Fibroblast of skin of left quadriceps (primary cell): ENCODE measurements at regions not wholly inside any gene's neighbourhood (a gene's known extent, or its start where the extent isn't known, plus 50 kb on each side); places are given as distances from the start of the nearest gene placed in this dataset.

ENCODE experiments used
- DNase-seq, 2 experiments: peaks; one replicate each; pipeline ENCODE4 v3.0.0-alpha.2; 2013; ENCODE audit warnings: low read depth in 2 of 2

- no peak for DNase-seq
Measured at GRCh38 chr6:147859071-147859470, 350.6 kb downstream of the SAMD5 start.

DNA sequence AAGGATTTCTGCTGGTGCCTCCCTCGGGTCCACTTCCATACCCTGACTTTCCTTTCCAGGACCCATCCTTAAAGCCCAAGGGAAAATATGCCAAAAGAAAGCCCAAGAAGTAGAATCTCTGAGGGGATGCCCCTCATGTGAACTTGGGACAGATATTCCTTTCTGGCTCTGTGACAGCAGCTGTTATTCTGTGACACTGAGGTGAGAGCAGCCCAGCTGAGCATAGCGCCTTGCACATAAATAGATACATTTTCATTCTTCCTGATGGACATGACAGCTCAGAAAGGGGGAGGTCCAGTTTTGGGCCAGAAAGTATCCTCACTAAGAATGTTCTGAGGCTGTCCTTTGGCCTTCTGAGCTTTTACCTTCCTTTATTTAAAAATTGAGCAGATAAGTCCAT is 353.2 kb downstream of the SAMD5 start:
- DNase-seq = no peak

DNA sequence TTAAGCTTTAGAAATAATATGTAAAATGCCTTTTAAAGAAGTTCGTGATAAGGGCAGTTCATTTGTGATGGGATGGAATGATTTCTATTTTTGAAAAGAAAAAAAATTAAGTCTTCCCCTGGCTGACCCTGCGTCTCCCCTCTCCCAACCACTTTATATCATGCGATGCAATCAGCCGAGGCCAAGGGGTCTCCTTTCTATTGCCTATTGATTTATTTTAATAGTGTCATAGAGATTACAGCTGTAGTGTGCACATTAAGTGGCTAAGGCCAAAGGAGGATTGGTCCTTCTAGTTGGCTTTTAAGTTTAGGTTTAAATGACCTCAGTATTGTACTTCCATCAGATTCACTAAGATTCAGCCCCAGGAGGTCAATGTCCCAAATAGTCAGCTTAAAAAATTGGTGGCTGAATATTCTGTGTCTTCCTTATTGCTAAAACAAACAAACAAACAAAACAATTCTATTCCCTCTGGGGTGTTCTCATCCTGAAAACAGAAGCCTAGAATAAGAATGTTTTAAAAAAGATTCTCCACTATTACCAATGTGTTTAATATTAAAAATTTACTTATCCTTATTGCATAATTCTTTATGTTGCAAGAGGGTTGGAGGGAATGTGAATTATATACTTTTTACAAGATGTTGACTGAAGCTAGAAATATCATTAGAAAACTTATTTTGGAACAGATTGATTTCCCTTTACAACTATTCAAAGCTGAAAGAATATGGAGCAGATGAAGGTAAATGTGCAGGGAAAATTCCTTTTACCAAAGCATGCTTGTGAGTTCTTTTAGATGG is 359.1 kb downstream of the SAMD5 start:
- DNase-seq = no peak

DNA sequence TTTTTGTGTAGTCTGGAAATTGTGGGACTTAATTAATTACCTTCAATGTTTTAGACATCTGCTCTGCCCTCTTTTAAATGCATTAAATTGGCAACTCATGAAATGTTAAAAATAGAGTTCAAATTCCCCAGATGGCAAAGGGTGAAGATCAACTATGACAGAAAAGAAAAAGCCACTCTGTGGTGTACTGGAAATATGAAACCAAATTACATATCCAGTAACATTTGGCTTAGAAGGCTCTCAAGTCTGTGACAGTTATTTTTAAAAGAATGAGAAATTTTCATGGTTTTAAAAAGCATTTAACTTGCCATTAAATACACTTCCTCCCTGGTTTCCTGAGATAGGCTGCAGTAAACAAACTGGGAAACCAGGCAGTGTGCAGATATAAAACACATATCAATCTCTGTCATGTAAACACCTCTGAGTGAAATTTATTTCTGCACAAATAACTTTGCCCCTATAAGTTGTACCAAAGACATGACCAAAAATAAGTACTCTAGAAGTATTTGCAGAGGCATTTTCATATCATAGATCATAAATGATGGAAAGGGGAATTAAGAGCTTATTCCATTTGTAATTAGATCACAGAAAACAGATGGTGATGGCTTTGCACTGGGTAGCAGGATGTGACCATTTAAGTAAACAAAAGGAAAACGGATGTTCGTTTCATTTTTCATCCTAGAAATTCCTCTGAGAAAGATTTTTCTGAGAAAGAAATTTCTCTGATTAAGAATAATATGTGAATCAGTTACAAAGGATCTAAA is 360.1 kb downstream of the SAMD5 start:
- no peak for DNase-seq

DNA sequence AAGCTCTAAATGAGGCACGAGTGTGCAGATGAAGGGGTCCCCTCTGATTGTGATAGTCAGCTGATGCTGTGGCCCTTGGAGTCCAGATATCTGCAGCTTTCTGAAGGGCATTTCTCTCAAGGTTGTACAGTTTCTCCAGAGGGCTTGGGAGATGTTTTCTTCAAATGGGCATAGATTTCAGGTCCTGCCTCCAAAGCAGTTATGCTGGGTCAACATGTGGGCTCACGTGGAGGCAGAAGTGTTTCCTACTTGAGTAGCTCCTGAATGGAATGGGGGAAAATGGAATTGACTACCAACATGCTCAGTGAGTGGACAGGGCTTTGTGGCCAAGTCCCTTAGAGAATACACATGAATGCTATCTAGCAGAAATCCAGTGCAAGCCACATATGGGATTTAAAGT is 360.7 kb downstream of the SAMD5 start:
- no peak for DNase-seq

- no peak for DNase-seq
Measured at GRCh38 chr6:147869869-147870268, 361.4 kb downstream of the SAMD5 start.

DNA sequence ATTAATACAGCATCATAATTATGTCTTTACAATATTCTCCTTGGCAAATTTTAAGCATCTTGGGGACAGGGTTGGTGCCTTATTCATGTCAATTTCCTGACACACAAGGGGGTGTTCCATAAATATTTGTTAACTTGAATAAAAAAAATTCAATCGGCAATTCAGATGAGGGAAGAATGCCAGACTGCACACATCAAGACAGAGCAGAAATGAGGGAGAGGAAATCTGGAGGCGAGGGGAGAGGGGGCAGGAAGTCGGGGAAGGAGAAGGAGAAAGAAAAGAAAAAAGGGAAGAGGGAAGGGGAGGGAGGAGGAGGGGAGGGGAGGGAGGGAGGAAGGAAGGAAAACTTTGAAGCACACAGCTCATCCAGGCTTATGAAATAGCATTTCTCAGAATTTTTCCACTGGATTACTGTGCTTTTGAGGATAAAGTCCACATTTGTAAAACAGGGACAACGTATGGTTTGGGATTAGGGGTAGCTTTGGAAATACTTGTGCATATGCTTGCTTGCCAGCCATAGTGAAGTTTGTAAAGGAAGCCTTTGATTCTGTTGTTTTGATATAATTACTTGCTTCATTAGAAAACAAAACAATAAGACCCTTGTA is 362.1 kb downstream of the SAMD5 start:
- DNase-seq = no peak

GRCh38 chr6:147872002-147872401 is 363.5 kb downstream of the SAMD5 start:
- no peak for DNase-seq

GRCh38 chr6:147873816-147874215 is 365.3 kb downstream of the SAMD5 start:
- peak; percentile 39 to 41 for DNase-seq

GRCh38 chr6:147874322-147874721 is 365.8 kb downstream of the SAMD5 start:
- DNase-seq = no peak

DNA sequence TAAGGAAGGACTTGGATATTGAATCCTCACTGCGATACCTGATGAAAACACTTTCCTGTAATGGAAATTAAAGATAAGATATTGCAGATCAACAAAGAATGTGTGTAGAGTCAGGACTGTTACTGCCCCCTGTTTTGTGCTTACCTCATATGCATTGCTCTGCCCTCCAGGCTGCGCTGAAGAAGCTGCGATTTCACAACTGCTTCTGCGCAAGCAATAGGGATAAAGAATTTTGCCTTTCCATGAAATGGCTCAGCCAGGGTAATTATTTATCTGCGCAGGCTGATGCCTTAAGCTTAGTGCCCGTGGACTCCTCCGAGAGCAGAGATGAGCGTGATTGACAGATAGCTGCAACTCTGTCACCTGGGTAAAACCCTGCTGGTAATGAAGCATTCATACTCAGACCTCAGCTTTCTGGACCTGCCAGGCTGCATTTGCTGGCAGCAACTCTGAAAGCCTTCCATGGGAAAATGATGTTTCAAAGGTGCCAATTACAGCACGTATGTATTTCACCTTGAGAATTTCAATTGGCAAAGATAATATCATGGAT is 370.6 kb downstream of the SAMD5 start:
- no peak for DNase-seq

DNA sequence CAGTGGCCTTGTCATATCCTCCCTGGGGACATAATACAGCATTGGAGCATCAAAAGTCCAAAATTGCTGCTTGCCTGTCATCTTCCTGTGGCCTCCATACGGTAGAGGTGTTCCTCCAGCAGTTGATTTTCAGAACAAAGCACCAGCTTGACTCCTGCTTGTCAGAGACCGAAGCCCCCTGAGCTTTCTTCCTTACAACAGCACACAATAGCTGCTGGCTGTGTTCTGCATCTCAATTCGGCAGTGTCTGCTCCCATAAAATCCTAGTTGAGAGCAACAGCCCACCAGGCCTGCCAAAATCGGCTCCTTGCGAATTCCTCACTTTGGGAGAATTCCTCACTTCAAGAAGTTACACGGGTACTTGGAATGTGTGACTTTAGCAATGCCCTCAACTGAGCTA is 372.9 kb downstream of the SAMD5 start:
- no peak for DNase-seq

DNA sequence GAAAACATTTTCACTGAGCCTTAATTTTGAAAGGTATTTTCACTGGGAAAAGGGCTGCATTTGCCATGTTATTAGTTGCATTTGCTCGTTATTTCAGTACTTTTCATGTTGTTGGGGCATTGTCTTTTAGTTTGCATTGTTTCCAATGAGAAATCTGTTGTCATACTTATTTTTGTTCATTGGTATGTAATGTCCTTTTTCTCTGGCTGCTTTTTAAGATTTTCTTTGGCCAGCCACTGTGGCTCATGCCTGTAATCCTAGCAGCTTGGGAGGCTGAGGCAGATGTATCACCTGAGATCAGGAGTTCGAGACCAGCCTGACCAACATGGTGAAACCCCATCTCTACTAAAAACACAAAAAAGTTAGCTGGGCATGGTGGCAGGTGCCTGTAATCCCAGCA is 379.9 kb downstream of the SAMD5 start:
- no peak for DNase-seq

DNA sequence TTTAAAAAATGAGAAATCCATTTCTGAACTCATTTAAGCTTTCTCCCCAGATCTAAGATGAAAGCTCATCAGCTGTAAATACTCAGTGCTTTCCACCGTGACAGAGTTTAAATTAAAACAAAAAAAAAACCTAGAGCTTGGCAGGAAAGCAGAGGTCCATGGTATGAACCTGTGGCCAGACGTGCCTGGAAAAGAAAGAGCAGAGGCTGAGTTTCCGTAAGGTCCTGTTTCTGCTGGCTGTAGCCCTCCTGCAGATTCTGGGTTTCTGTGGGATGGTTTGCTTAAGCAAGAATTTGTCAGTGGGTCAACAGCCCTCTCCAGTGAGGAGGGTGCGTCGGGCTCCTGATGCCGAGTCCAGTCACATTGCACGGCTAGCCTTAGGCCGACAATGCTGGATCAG is 383.2 kb downstream of the SAMD5 start:
- DNase-seq = no peak

DNA sequence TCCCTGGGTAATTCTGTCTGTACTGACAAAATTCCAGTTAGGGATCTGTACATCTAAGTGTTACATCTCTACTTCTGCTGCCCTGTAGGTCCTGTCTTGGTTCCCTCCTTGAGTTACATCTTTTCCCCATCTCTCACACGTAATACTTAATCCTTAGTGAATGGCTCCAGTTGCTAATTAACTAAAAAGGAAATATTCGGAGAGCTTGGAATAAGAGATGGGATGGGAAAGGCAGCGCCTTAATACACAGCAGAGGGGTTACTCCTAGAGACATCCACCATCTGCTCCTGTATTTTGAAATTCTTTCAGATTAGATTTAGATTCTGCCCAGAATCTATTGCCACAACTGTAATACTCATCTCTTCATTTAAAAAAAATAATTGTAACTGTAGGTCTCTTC is 384.0 kb downstream of the SAMD5 start:
- DNase-seq = no peak

GRCh38 chr6:147895272-147895671 is 386.8 kb downstream of the SAMD5 start:
- DNase-seq = no peak

GRCh38 chr6:147900247-147900830 is 391.8 kb downstream of the SAMD5 start:
- DNase-seq = no peak

DNA sequence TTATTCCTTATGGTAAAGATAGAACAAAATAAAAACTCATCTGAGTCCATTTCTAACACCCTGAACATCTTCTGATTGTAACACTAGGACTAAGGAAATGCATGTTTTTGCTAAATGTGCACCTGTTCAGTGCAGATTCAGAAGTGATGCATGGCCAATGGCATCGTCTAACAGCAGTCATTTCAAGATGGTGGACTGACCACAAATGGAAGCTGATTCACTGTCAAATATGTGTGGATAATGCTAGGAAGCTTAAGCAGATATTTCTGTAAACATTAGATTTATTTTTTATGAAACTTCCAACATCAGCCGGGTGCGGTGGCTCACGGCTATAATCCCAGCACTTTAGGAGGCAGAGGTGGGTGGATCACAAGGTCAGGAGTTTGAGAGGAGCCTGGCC is 394.8 kb downstream of the SAMD5 start:
- no peak for DNase-seq

DNA sequence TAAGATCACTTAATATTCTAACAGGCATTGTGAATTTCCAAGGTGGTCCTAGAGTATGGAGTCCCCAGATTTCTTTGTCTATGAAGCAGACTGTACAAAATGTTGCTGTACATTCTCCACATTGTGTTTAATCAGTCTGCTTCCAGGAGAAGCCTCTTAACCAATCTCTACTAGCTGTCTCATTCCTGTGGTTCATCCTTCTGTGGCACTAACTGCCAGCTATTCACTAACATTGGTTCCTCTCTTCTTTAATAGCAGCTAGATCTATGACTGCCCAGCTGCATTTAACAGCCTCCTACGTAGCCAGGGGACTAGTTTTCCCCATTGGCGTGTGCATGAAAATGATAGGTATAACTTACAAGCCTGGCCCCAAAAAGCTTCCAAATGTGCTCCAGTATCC is 395.4 kb downstream of the SAMD5 start:
- DNase-seq = peak in 1 of 2 experiments; percentile 3

DNA sequence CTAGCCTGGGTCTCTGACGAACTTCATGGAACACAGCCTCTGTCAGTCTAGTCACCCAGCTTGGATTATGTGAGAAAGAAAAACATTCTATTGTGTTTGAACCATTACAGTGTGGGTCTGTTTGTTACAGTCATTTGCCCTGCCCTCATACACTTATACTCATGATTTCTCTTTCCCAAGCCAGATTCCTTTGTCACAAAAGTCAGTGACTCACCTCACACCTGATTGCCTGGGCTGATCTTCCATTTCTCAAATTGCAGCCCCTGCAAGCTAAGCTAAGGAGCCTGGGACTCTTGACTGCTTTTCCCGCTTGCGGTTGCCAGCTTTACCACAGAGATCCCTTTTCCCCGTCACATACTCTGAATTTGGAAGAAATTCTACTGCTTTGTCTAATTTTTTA is 395.9 kb downstream of the SAMD5 start:
- no peak for DNase-seq

- peak; percentile 37 to 42 for DNase-seq
Measured at GRCh38 chr6:147905711-147906110, 397.2 kb downstream of the SAMD5 start.

DNA sequence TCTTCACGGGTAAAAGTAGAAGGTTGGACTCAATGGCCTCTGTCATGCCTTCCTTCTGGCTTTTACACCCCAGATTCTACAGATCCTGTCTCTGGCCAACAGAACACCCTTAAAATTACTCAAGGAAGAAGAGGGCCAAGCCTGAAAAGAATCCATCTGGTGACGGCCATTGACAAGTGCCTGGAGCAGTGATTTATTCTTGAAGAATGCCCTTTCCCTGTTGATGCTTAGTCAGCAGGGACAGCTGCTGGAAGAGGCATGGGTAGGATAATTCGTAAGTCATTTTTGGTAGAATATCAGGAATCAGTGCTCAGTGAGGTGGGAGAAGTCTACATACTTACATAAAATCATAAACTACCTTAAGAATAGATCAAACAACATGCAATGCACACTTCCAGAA is 397.9 kb downstream of the SAMD5 start:
- peak in 1 of 2 experiments; percentile 1 for DNase-seq
